IPS-18a (cell line): ENCODE measurements at regions not wholly inside any gene's neighbourhood (a gene's known extent, or its start where the extent isn't known, plus 50 kb on each side); places are given as distances from the start of the nearest gene placed in this dataset.

Experiments used
- H3K27ac ChIP-seq: one replicate; pipeline ENCODE4 v1.5.1; 2013; ENCODE audit warnings: low read length
- H3K27me3 ChIP-seq: one replicate; pipeline ENCODE4 v1.6.1; 2013; ENCODE audit warnings: mild to moderate bottlenecking, low read length; ENCODE audit not compliant: control insufficient read depth, insufficient read depth
- H3K36me3 ChIP-seq: one replicate; pipeline ENCODE4 v1.6.1; 2013; ENCODE audit warnings: low read depth, low read length; ENCODE audit not compliant: control insufficient read depth
- H3K4me1 ChIP-seq: one replicate; pipeline ENCODE4 v1.6.1; 2013; ENCODE audit warnings: low read depth, low read length; ENCODE audit not compliant: control insufficient read depth
- H3K4me3 ChIP-seq: one replicate; pipeline ENCODE4 v1.5.1; 2013; ENCODE audit warnings: low read length
- H3K9ac ChIP-seq: one replicate; pipeline ENCODE4 v1.6.1; 2013; ENCODE audit warnings: mild to moderate bottlenecking, low read length, moderate library complexity
- H3K9me3 ChIP-seq: one replicate; pipeline ENCODE4 v1.6.1; 2013; ENCODE audit warnings: low read depth, low read length; ENCODE audit not compliant: control insufficient read depth

GRCh38 chr7:41824284-41824683 is 121.4 kb upstream of the INHBA start:
- H3K4me3 ChIP-seq = no peak overlapping the region
- H3K36me3 ChIP-seq = no peaks in the 10 kb centered on the region
- no peak overlapping the region for H3K9ac ChIP-seq
- peaks cover 8% of the 10 kb centered on the region for H3K4me1 ChIP-seq
- H3K27ac ChIP-seq = no peak overlapping the region
- H3K27me3 ChIP-seq = no peaks in the 10 kb centered on the region
- no peaks in the 10 kb centered on the region for H3K9me3 ChIP-seq

- Histone ChIP-seq H3K27me3 (no peaks in the 10 kb centered on the region), H3K4me1 (peaks cover 8% of the 10 kb centered on the region), H3K36me3 (no peaks in the 10 kb centered on the region), H3K9me3 (no peaks in the 10 kb centered on the region), H3K9ac (no peak overlapping the region), H3K4me3 (no peak overlapping the region), H3K27ac (no peak overlapping the region)
Observed at GRCh38 chr7:41822259-41822817, 119.4 kb upstream of the INHBA start.

GRCh38 chr7:41821521-41822213 is 118.8 kb upstream of the INHBA start:
- Histone ChIP-seq H3K27me3 (no peaks in the 10 kb centered on the region), H3K9ac (no peak overlapping the region), H3K4me3 (no peak overlapping the region), H3K36me3 (no peaks in the 10 kb centered on the region), H3K27ac (no peak overlapping the region), H3K4me1 (peaks cover 8% of the 10 kb centered on the region), H3K9me3 (no peaks in the 10 kb centered on the region)

GRCh38 chr7:41820111-41820671 is 117.3 kb upstream of the INHBA start:
- H3K27ac ChIP-seq = no peak overlapping the region
- no peak overlapping the region for H3K9ac ChIP-seq
- no peaks in the 10 kb centered on the region for H3K27me3 ChIP-seq
- H3K9me3 ChIP-seq = no peaks in the 10 kb centered on the region
- peaks cover 12% of the 10 kb centered on the region for H3K4me1 ChIP-seq
- no peak overlapping the region for H3K4me3 ChIP-seq
- H3K36me3 ChIP-seq = no peaks in the 10 kb centered on the region

GRCh38 chr7:41819645-41820044 is 116.8 kb upstream of the INHBA start:
- Histone ChIP-seq H3K27ac (no peak overlapping the region), H3K36me3 (no peaks in the 10 kb centered on the region), H3K9ac (no peak overlapping the region), H3K27me3 (no peaks in the 10 kb centered on the region), H3K9me3 (no peaks in the 10 kb centered on the region), H3K4me3 (no peak overlapping the region), H3K4me1 (peaks cover 17% of the 10 kb centered on the region)

- H3K9me3 ChIP-seq = no peaks in the 10 kb centered on the region
- H3K36me3 ChIP-seq = no peaks in the 10 kb centered on the region
- no peak overlapping the region for H3K4me3 ChIP-seq
- H3K9ac ChIP-seq = no peak overlapping the region
- H3K27ac ChIP-seq = no peak overlapping the region
- peaks cover 19% of the 10 kb centered on the region for H3K4me1 ChIP-seq
- no peaks in the 10 kb centered on the region for H3K27me3 ChIP-seq
Observed at GRCh38 chr7:41818765-41819398, 116.0 kb upstream of the INHBA start.

- Histone ChIP-seq H3K4me3 (no peak overlapping the region), H3K4me1 (peaks cover 31% of the 10 kb centered on the region), H3K36me3 (no peaks in the 10 kb centered on the region), H3K9ac (no peak overlapping the region), H3K27me3 (no peaks in the 10 kb centered on the region), H3K9me3 (no peaks in the 10 kb centered on the region), H3K27ac (no peak overlapping the region)
Observed at GRCh38 chr7:41817386-41817785, 114.5 kb upstream of the INHBA start.

GRCh38 chr7:41816111-41816510 is 113.2 kb upstream of the INHBA start:
- H3K27me3 ChIP-seq = no peaks in the 10 kb centered on the region
- no peaks in the 10 kb centered on the region for H3K9me3 ChIP-seq
- H3K27ac ChIP-seq = no peak overlapping the region
- no peak overlapping the region for H3K4me3 ChIP-seq
- no peak overlapping the region for H3K9ac ChIP-seq
- H3K36me3 ChIP-seq = no peaks in the 10 kb centered on the region
- peaks cover 26% of the 10 kb centered on the region for H3K4me1 ChIP-seq

GRCh38 chr7:41814888-41815287 is 112.0 kb upstream of the INHBA start:
- Histone ChIP-seq H3K36me3 (no peaks in the 10 kb centered on the region), H3K27ac (no peak overlapping the region), H3K4me1 (peaks cover 26% of the 10 kb centered on the region), H3K4me3 (no peak overlapping the region), H3K9me3 (no peaks in the 10 kb centered on the region), H3K9ac (no peak overlapping the region), H3K27me3 (no peaks in the 10 kb centered on the region)

GRCh38 chr7:41813286-41813685 is 110.4 kb upstream of the INHBA start:
- Histone ChIP-seq H3K27me3 (no peaks in the 10 kb centered on the region), H3K9me3 (no peaks in the 10 kb centered on the region), H3K36me3 (no peaks in the 10 kb centered on the region), H3K27ac (no peak overlapping the region), H3K4me3 (no peak overlapping the region), H3K9ac (no peak overlapping the region), H3K4me1 (peaks cover 34% of the 10 kb centered on the region)

GRCh38 chr7:41811941-41812340 is 109.1 kb upstream of the INHBA start:
- Histone ChIP-seq H3K9me3 (no peaks in the 10 kb centered on the region), H3K27me3 (no peaks in the 10 kb centered on the region), H3K4me3 (no peak overlapping the region), H3K4me1 (peaks cover 39% of the 10 kb centered on the region), H3K9ac (no peak overlapping the region), H3K36me3 (no peaks in the 10 kb centered on the region), H3K27ac (no peak overlapping the region)
